ENCODE measurements at regions not wholly inside any gene's neighbourhood (a gene's known extent, or its start where the extent isn't known, plus 50 kb on each side); places are given as distances from the start of the nearest gene placed in this dataset.

GRCh38 chr3:35883929-35884328 is 244.6 kb downstream of the ARPP21 start:
- TF ChIP-seq POLR2A (IDR thresholded peaks at IDR 0.05) (no peak), CTCF (IDR thresholded peaks at IDR 0.05) (no peak)
